ENCODE measurements at regions not wholly inside any gene's neighbourhood (a gene's known extent, or its start where the extent isn't known, plus 50 kb on each side); places are given as distances from the start of the nearest gene placed in this dataset.

DNA sequence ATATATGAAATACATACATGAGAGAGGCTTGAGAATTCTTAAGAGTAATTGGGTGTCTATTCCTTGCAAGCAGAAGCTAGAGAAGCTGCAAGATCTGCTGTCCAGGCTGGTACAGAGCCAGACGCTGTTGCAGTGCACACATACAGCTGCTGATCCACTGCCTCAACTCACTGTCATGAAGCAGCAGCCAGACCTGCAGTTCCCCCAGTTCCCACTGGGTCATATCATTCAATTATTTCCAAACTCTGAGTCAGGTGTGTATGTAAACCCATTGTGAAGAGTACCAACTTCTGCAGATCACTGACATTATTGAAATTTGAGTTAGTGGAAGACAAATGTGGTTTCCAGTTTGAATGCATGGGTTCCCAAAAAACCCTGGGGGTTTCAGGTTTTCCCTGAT, 1212.8 kb upstream of the ADGRL3 start:
- TF ChIP-seq POLR2A (IDR thresholded peaks at IDR 0.05): no peak
- TF ChIP-seq, protein P1, sequence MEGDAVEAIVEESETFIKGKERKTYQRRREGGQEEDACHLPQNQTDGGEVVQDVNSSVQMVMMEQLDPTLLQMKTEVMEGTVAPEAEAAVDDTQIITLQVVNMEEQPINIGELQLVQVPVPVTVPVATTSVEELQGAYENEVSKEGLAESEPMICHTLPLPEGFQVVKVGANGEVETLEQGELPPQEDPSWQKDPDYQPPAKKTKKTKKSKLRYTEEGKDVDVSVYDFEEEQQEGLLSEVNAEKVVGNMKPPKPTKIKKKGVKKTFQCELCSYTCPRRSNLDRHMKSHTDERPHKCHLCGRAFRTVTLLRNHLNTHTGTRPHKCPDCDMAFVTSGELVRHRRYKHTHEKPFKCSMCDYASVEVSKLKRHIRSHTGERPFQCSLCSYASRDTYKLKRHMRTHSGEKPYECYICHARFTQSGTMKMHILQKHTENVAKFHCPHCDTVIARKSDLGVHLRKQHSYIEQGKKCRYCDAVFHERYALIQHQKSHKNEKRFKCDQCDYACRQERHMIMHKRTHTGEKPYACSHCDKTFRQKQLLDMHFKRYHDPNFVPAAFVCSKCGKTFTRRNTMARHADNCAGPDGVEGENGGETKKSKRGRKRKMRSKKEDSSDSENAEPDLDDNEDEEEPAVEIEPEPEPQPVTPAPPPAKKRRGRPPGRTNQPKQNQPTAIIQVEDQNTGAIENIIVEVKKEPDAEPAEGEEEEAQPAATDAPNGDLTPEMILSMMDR (IDR thresholded peaks at IDR 0.05): no peak

Measured in heart left ventricle (tissue), 13 donors.